GM19324 (cell line): ENCODE measurements at regions not wholly inside any gene's neighbourhood (a gene's known extent, or its start where the extent isn't known, plus 50 kb on each side); places are given as distances from the start of the nearest gene placed in this dataset.
"Not testable (repeated sequence)": the region's sequence is repeated elsewhere in the genome, so short reads cannot be mapped to it uniquely, and the experiment has no call there.

Experiments used
- ATAC-seq: cut with Tn5 transposase; IDR thresholded peaks from one replicate; pipeline ENCODE4 v1.9.1; 2021; ENCODE audit warnings: mild to moderate bottlenecking, moderate library complexity; ENCODE audit not compliant: unreplicated experiment, low FRiP score

- no peak for ATAC-seq
These were observed 255.1 kb downstream of the MAP2K6 start for GRCh38 chr17:69669441-69670178.

GRCh38 chr17:69672924-69673323, 258.4 kb downstream of the MAP2K6 start:
- no peak for ATAC-seq

- no peak for ATAC-seq
These were observed 262.6 kb downstream of the MAP2K6 start for GRCh38 chr17:69677130-69677529.

GRCh38 chr17:69678206-69678605, 263.7 kb downstream of the MAP2K6 start:
- no peak for ATAC-seq

GRCh38 chr17:69679829-69680228, 265.3 kb downstream of the MAP2K6 start:
- ATAC-seq: no peak

GRCh38 chr17:69684251-69684650, 269.8 kb downstream of the MAP2K6 start:
- ATAC-seq: no peak

GRCh38 chr17:69685150-69685549, 270.7 kb downstream of the MAP2K6 start:
- ATAC-seq: not testable (repeated sequence)

- ATAC-seq: no peak
These were observed 276.0 kb downstream of the MAP2K6 start for GRCh38 chr17:69690531-69690930.

GRCh38 chr17:69692171-69692570, 277.7 kb downstream of the MAP2K6 start:
- ATAC-seq: no peak

- no peak for ATAC-seq
These were observed 281.1 kb downstream of the MAP2K6 start for GRCh38 chr17:69695646-69696045.

GRCh38 chr17:69696650-69697049, 282.2 kb downstream of the MAP2K6 start:
- ATAC-seq: no peak

GRCh38 chr17:69698352-69698751, 283.9 kb downstream of the MAP2K6 start:
- not testable (repeated sequence) for ATAC-seq

GRCh38 chr17:69702078-69702477, 287.6 kb downstream of the MAP2K6 start:
- ATAC-seq: no peak

- no peak for ATAC-seq
These were observed 289.3 kb downstream of the MAP2K6 start for GRCh38 chr17:69703751-69704150.

GRCh38 chr17:69704935-69705334, 290.4 kb downstream of the MAP2K6 start:
- ATAC-seq: no peak

GRCh38 chr17:69706127-69706526, 291.6 kb downstream of the MAP2K6 start:
- no peak for ATAC-seq

GRCh38 chr17:69709441-69709840, 294.9 kb downstream of the MAP2K6 start:
- no peak for ATAC-seq

GRCh38 chr17:69710926-69711325, 296.4 kb downstream of the MAP2K6 start:
- no peak for ATAC-seq

- ATAC-seq: no peak
These were observed 297.0 kb downstream of the MAP2K6 start for GRCh38 chr17:69711541-69711940.

- no peak for ATAC-seq
These were observed 298.4 kb downstream of the MAP2K6 start for GRCh38 chr17:69712801-69713311.

- ATAC-seq: no peak
These were observed 299.3 kb downstream of the MAP2K6 start for GRCh38 chr17:69713815-69714214.

GRCh38 chr17:69714669-69715068, 300.2 kb downstream of the MAP2K6 start:
- ATAC-seq: no peak
